BE2C (cell line): ENCODE measurements at regions not wholly inside any gene's neighbourhood (a gene's known extent, or its start where the extent isn't known, plus 50 kb on each side); places are given as distances from the start of the nearest gene placed in this dataset.

ENCODE experiments used
- DNase-seq: peaks from one replicate; pipeline ENCODE4 v3.0.0-alpha.2; 2020
- H3K27me3 ChIP-seq: fragments of 250-450 bp; sonication (Bioruptor Pico); 2 replicates; pipeline ENCODE4 v1.5.1; 2020; ENCODE audit warnings: mild to moderate bottlenecking
- H3K36me3 ChIP-seq: fragments of 250-450 bp; sonication (Bioruptor Pico); 2 replicates; pipeline ENCODE4 v1.5.1; 2020; ENCODE audit warnings: mild to moderate bottlenecking
- H3K4me1 ChIP-seq: fragments of 250-450 bp; sonication (Bioruptor Pico); 2 replicates; pipeline ENCODE4 v1.5.1; 2020
- H3K4me3 ChIP-seq: 2 replicates; pipeline ENCODE4 v1.5.1; 2011; ENCODE audit warnings: low read depth, low read length
- H3K9me3 ChIP-seq: fragments of 250-450 bp; sonication (Bioruptor Pico); 2 replicates; pipeline ENCODE4 v1.5.1; 2020
- CTCF ChIP-seq: IDR thresholded peaks from 2 replicates; pipeline ENCODE4 v1.5.1; 2012; ENCODE audit warnings: mild to moderate bottlenecking, low read depth, low read length

GRCh38 chr6:141451511-141452353 lies 681.0 kb upstream of the GJE1 start:
- no peaks in the 10 kb centered on the region for H3K9me3 ChIP-seq
- TF ChIP-seq CTCF, result no peak
- H3K4me1 ChIP-seq, result no peaks in the 10 kb centered on the region
- H3K36me3 ChIP-seq, result no peaks in the 10 kb centered on the region
- no peak for DNase-seq
- H3K27me3 ChIP-seq, result no peaks in the 10 kb centered on the region
- H3K4me3 ChIP-seq, result no peak overlapping the region

GRCh38 chr6:141451181-141451510 lies 681.6 kb upstream of the GJE1 start:
- H3K4me1 ChIP-seq, result no peaks in the 10 kb centered on the region
- no peak for DNase-seq
- no peak for TF ChIP-seq CTCF
- no peaks in the 10 kb centered on the region for H3K36me3 ChIP-seq
- H3K4me3 ChIP-seq, result no peak overlapping the region
- H3K27me3 ChIP-seq, result no peaks in the 10 kb centered on the region
- no peaks in the 10 kb centered on the region for H3K9me3 ChIP-seq

DNA sequence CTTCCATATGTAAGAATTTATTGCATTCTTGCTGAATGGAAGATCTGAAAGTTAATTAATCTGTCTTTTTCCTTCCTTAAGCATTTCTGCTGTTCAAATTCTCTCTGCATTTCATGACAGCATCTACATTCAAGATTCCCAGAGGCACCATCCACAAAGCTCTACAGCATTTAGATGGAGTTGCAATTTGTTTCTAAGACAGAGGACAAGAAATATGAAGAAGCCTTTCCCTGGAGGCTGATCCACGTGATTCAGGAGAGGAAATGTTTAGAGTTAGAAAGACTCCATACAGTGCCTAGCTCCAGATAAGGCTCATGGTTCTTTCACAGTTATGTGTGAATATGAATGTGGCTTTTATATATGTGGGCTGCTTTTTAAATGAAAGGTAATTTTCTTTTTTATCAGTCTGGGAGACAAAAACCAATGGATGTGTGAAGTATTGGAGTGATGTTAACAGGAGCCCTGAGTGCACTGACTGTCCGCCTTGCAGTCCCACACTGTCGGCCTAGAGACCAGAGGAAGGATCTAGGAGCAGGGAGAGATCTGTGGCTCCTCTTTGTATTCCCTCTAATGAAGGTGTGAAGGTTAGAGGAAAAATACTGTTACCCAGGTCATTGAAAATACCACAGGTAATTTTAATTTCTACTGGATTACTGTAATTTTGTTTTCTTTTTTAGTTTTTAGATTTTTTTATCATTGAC lies 686.6 kb upstream of the GJE1 start:
- Histone ChIP-seq H3K4me1 (no peaks in the 10 kb centered on the region), H3K4me3 (no peak overlapping the region), H3K9me3 (no peaks in the 10 kb centered on the region), H3K27me3 (no peaks in the 10 kb centered on the region), H3K36me3 (no peaks in the 10 kb centered on the region)
- no peak for DNase-seq
- no peak for TF ChIP-seq CTCF

DNA sequence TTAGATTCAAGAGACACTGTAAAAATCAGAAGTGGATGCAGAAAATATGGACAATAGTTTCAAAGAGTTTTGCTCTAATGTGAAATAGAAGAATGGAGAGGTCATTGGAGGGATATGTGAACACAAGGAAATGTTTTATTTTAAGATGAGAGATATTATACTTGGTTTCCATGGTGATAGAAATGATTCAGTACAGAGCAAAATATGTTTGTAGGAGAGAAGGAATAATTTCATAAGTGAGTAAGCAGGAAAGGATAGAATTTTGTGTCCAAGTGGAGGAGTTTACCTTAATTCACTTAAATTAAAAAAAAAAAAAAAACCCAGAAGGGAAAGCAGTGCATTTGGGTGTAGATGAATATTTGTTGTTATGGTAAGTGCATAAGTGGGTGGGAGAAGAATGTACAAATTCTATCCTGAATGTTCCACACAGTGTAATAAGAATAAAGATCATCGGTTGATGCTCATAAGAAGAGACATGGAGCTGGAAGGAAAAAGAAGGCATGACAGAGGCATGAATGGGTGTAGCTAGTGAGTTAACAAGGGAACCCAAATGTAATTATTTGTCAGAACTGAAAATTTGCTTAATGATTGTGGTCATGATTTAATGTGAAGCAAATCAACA lies 688.9 kb upstream of the GJE1 start:
- no peaks in the 10 kb centered on the region for H3K36me3 ChIP-seq
- H3K27me3 ChIP-seq, result no peaks in the 10 kb centered on the region
- no peak for TF ChIP-seq CTCF
- no peak for DNase-seq
- H3K4me3 ChIP-seq, result no peak overlapping the region
- no peaks in the 10 kb centered on the region for H3K4me1 ChIP-seq
- no peaks in the 10 kb centered on the region; the same call in 1 of the 2 replicates for H3K9me3 ChIP-seq

DNA sequence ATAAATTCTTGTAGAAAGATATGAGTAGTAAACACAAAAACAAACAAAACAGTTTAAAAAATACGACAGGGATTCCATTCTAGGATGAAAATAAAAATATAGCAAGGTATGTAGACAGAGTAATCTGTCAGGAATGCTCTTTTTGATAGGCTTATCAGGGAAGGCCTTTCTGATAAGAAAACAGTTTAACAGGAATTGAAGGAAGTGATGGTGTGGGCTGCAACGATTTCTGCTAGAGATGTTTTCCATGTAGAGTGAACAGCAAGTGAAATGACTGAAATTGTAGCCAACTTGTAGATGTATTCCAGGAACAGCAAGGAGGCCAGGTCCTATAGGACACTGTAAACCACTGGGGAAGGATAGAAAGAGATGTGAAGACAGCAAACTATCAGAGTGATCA lies 689.7 kb upstream of the GJE1 start:
- H3K4me1 ChIP-seq, result no peaks in the 10 kb centered on the region
- H3K4me3 ChIP-seq, result no peak overlapping the region
- no peaks in the 10 kb centered on the region for H3K27me3 ChIP-seq
- no peaks in the 10 kb centered on the region for H3K36me3 ChIP-seq
- no peak for DNase-seq
- H3K9me3 ChIP-seq, result no peaks in the 10 kb centered on the region; the same call in 1 of the 2 replicates
- TF ChIP-seq CTCF, result no peak
